Activated CD4-positive, alpha-beta T cell treated with anti-CD3 and anti-CD28 coated beads, Interleukin-2, amount 50 U/mL, for 24 hours (primary cell): ENCODE measurements at regions not wholly inside any gene's neighbourhood (a gene's known extent, or its start where the extent isn't known, plus 50 kb on each side); places are given as distances from the start of the nearest gene placed in this dataset.

Source experiments
- DNase-seq, 2 donors: peaks; one replicate each; pipeline ENCODE4 v3.0.0-alpha.2; 2020; ENCODE audit warnings: low read depth in 1 of 2, low spot score in 1 of 2

DNA sequence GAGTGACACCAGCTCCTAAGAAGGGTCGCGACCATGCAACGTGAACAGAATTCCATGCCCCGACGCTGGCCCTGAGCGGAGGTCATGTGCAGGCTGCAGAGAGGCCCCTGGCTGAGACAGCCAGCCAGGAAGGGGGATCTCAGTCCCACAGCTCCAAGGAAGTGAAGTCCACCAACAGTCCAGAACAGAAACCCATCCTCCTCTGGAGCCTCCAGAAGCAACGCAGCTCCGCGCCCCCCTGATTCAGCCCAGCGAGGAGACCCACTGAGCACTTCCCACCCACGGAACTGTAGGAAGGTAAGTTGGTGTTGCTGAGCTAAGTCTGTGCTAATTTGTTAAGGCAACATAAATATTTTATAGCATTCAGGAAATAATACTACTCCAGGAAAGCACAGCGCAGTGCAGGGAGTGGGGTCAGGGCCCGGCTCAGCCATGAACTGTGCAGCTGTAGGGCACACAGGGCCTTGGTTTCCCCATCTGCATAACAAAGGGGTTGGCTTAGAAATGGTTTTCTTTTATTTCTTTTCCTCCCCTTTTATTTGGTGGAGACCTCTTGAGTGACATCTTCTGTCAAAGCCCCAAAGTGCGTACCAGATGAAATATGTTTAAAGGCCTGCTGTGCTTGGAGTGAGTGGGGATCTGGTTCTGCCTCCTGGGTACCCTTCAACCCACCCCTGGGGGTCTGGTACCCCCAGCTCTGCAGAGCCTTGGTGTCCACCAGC is 241.1 kb upstream of the PMEPA1 start:
- DNase-seq = no peak

DNA sequence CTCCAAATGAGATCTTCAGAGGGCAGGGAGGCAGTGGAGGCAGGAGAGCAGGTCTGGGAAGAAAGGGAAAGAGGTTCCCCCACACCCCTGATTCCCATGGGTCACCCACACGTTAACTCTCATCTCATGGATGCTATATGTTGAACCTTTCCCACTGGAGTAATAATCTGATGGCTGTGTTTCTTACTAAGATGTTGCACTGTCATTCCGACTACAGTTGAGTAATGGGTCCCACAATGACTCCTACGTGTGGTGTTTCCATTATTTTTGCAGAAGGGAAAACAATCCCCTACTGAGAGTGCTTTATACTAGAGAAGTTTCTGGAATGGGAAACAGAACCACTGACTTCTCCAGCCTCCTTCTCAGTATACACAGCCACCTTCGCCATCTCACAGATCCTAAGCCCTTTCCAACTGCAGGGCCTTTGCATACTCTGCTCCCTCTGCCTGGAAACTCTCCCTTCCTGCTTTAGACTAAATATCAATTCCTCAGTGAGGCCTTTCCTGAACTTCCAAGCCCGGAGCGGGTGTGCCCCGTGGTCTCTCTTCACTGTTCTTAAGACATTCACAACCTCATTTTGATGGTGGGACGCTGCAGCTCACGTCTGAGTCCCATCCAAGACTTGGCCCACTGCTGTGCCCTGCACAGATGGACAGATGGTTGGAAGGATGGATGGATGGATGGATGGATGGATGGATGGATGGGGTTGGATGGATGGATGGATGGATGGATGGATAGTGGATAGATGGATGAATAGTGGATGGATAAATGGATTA is 238.6 kb upstream of the PMEPA1 start:
- DNase-seq = no peak

DNA sequence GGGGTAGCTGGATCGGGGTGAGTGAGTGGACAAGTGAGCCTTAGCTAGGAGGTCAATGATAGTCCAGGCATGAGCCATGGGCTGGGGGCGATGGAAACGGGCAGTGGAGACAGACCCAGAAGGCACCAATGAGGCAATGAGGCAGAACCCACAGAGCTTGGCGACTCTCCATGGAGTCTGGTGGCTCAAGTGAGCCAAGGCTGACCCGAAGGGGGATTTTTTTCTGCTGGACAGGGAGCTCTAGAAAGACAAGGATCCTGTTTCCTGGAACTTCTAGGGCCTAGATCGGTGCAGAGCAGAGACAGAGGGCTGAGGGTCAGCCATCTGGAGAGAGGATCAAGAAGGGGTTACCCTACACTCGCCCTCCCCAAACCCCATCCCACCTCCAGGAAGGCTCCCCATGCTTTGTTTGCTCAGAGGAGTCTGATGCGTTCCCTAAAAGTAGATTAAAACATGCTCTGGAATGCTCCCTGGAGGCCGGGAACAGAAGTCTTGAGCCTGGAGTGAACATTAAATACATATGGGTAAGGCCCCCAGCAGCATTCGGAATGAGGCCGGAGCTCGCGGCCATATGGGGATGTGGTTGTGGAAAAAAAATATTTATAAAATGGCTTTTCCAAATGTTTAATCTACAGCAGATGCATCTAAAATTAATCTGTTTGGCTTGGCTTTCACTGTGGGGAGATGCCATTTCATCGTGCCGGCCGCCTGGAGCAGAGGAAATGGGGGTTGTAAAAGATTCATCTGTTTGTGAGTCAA is 237.8 kb upstream of the PMEPA1 start:
- no peak for DNase-seq

DNA sequence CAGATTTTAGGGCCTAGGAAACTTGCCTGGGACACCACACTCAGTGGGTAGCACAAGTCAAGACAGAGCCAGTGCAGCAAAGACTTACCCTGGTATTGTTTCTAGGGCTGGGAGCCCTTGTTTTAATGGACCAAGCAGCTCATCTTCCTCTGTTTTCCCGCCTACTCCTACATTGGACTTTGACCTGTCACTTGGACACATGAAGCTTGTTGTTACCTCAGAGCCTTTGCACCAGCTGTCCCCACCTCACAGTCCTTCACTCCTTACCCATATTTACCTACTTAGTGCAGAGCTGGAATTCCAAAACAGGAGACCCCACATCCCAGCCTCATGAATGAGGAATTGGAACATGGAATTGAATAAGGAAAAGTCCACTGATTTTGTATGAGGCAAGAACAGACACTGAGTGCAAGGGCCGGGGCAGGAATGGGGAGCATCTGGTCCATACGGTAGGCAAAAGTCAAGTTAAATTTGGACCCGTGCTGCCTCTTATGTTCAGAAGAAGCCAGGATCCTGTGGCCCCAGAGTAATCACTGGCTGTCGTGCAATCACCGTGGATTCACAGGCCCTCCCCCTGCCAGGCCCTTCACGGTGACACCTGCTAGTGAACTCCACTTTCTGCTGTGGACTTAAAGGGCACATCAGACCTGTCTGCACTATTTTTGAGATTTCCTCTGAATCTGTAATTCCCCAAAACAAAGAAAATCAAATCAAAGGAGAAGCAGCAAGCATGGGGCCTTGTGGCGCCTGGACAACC is 236.9 kb upstream of the PMEPA1 start:
- no peak for DNase-seq

DNA sequence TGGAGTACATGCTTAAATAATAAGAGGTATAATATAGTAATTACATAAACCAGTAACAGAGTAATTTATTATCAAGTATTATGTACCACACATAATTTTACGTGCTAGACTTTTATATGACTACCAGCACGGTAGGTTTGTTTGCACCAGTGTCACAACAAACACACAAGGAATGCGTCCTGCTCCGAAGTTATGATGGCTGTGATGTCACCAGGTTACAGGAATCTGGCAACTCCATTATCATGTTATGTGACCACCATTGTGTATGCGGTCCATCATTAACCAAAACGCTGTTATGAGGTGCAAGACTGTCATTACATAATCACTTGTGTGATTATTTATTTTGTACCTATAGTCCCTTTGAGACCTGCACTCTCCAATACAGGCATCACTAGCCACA is 235.2 kb upstream of the PMEPA1 start:
- no peak for DNase-seq

DNA sequence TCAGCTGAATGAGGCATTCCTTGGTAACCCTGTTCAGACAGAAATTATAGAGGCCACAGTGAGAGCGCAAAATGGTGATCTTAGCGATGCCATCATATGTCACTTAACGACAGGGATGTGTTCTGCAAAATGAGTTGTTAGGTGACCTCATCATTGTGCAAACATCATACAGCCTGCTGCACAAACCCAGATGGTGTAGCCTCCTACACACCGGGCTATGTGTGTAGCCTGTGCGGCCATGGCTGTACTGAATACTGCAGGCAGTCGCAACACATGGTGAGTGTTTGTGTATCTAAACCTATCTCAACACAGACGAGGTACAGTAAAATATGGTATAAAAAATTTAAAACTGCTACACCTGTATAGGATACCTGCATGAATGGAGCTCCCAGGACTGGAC is 234.1 kb upstream of the PMEPA1 start:
- DNase-seq = no peak

DNA sequence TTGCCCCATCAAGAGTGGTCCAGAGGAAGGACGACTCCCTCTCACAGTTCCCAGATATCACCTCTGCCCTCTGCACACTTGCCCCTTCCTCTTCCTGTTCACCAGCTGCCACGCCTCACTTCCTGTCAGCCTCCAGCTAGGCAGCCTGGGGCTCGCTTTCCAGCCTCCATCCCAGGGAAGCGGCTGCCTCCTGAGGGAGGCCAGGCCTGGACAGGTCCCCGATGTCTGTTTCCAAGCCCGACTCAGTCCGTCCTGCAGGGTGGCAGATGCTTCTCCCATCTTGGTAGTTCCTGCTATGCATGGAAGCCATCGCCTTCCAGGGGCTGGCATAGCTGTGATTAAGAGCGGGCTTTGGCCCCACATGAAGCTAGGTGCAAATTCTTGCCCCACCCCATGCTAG is 233.5 kb upstream of the PMEPA1 start:
- DNase-seq = no peak

DNA sequence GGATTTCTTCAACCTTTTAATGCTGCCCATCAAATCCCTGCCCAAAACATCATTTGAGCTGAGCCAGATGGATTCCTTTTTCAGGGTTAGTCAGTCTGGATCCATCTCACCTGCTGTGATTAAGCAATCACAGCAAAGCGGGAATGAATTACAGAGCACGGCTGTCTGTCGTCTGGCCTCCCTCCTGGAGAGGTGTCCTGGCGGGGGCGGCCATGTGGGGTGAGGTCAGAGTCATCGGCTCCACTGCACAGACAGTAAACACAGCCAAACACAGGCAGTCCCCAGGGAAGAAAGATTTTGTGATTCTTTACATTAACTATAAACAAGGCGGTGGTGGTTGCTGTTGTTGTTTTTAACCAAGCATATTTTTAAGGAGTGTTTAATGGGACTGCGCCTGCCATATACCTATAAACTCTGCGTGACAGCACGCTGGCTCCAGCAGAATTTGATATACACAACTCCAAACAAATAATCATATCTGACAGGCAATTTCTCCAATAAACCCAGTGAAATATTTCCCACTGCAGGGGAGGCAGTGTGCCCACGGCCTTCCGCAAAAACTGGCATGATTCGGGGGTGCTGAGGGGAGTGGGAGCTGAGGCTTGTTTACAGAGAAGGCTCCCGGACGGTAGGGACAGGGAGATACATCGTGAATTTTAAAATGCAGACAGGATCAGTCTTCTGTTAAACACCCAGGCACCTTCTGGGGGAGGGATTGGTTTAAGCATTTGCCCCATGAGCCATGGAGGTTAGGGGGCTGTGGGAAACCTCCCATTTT is 232.0 kb upstream of the PMEPA1 start:
- DNase-seq = no peak

DNA sequence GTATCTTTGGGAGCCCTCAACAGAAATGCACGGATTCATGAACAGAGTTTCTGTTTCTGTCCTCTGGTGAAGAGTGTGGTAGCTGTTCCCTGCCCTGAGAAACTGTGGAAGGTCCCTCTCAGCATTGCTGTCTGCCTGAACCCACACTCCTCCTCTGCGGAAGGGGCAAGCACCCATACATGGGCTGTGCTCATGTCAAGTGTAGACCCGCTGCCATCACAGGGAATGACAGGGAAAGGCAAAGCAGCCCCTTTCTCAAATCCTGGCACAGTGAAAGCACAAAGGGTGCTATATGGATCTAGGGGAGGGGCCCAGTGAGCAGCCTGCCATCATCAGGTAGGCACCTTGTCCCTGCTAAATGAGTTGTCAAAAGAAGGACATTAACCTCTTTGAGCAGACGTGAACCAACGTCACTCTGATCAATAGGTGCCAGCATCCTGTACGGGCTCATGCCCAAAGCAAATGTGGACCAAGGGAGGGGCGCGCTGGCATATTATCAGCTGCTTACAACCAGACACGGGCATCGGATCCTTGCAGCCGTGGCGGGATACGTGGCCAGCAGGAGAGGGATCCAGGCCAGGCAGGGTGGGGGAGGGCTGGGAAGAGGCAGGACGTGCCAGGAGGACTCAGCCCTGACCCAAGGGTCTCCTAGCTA is 231.2 kb upstream of the PMEPA1 start:
- DNase-seq = no peak

DNA sequence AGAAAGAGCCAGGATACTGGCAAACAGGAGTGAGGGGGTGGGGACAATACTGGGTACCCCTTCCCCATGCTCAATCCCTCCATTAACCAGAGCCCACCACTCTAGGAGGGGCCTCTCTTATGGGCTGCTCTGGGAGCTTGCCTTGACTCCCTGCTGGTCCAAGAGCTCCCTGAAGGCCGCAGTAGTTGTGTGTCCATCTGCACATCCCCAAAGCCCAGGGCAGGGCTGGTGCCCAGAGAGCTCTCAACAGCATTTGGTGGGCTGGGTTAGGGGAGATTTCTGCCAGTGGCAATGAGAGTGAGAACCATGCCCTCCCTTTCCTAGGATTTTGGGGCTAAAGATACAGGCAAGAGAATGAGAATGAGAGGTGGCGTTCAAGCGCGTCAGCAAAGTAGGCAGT is 230.6 kb upstream of the PMEPA1 start:
- no peak for DNase-seq

DNA sequence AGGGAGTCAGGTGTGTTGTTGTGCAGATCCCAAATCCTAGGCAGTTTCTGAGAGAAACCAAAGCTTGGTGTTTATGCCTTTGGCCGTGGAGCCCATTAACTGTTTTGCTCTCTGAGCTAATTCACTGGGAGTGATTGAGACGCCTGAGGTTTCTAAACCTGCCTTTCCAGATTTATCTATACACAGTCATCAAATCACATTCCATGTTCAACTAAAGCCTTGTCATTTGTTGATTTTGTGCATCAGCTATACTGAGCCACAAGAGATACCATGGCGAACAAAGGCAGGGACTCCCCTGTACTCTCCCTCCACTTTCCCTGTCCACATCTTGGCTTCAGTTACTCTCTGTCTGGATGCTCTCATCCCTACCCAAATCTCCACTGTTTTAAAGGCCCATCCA is 229.7 kb upstream of the PMEPA1 start:
- DNase-seq = no peak

DNA sequence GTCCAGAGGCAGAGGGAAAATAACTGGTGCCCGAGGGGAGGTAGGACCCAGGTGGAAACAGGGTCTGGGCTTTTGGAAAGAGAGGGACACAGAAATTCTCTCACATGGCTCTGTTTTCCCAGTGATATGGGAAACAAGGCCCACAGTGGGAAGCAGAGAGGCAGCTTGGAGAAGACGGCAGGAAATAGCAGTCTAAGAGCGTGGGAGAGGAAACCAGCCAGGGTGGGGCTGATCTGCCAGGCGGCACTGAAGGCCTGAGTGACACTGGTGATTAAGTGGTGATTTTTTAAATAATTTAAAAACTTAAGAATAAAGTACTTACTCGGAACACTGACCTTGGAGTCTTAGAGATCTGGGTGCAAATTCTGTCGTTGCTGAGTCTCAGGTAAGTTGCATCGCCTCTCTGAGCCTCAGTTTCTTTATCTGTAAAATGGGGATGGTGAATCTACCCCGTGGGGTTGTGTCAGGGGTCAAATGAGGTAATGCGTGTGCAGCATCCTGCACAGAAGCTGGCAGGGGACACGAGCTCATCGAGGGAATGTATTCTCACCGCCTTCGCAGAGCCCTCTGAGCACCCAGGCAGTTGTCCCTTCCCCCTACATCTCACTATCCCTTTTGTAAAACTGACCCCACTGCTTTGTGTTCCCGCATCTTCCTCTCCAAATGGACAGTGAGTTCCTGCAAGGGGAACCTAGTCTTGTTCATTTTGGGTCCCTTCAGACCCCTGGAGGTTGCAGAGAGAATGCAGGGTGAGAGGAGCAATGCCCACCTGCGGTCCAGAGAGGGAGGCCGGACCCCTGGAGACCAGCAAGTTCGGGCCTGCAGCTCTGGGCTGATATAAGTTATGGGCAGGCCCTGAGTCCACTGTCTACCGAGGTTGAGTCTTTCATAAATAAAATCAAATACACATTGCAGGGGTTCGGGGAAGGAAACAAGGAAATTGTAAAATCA is 228.6 kb upstream of the PMEPA1 start:
- no peak for DNase-seq

DNA sequence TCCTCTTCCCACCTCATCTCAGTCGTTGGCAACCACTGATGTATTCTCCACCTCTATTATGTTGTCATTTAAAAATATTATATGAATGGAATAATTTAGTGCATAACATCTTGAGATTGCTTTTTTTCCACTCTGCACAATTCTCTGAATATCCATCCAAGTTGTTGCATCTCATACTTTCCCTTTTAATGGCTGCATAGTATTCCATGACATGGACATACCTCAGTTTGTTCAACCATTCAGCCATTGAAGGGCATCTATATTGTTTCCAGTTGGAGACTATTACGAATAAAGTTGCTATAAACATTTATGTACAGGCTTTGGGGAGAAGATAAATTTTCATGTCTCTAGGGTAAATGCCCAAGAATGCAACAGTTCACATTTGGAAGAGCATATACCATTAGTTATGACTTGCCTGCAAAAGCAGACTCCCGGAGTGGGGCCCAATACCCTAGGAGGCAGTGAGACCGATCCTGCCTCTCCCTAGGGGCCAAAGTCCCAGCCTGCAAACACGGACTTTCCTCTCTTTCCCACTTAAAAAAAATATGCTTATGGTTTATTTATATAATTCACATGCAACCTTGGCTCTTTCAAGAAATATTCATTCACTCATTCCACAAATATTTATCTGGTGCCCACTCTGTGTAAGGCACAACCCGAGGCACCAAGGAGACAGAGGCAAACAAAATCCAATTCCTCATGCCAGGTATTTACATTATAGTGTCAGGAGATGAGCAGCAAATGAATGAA is 227.0 kb upstream of the PMEPA1 start:
- no peak for DNase-seq

DNA sequence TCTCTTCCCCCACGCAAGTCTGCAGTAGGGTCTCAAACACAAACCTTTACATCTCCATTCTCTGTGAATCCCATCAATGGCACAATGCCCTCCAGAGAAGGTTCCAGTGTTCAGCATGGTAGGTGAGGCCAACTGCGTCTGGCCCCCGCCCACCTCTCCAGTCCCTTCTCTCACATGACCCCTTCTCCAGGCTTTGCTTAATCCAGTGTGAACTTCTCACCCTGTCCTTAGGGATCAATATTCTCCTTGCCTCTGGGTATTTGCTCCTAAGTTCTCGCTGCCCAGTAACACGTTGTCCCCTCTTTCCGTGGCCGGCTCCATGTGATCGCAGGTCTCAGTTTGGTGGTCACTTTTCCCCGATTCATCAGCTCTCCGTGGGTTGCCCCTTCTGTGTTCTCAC is 225.1 kb upstream of the PMEPA1 start:
- DNase-seq = no peak

DNA sequence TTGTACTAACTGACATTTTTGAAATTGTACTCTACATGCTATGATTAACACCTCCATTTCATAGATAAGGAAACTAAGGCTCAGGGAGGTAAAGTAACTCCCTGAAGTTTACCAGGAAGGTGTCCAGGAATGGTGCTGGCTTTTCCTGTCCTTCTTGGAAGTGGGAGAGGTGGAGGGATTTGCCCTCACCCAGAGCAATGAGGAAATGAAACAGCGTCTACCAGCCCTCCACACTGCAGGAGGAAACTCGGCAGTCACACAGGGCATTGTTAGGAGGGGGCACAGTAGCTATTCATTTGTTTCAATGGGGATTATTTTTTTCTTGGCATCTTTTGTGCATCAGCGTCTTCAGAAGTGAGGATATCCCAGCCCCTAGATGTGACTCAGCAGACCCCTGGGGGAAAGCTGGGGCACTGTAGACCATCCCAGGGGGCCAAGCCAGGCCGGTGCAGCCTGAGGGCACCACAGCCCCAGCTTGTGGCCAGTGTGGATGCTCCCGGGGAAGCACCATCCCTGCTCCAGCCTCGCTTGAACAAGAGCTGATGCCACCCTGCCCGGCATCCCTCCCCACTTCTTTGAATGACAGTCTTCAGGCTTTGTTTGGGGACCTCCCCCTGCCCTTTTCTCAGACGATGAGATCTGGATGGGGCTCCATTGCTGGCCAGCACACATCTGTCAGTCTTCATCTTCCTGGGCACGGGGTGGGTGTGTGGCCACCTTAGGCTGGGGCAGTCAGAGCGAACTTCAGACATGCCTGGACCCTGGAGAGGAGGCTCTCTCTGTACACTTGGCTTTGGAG is 224.4 kb upstream of the PMEPA1 start:
- DNase-seq = no peak

DNA sequence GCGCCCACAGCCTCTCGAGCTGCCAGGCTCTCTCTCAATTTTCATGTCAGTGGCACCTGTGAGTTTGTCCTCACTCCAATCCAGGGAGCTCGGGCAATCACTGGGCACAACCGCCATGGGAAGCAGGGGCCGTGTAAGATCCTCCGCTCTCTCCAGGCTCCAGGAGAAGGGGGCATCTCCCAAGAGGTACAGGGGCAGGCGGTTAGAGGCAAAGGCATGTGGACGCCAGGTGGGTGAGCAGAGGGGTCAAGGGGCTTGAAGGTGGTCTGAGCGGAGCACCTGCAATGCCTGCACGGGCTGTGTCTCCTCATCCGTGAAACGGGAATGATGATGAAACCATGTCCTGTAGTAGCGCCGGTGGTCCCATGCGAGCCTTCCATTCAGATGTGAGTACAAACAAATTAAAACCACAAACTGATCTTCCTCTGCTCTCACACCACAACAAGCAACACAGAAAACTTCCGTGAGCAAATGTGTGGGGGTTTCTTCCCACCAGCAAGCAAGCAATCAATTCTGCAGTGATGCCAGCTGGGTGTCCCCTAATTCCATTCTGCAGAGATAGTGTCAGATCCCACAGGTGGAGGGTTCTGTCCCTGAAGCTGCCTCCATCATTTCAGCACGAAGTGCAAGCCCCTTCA is 222.5 kb upstream of the PMEPA1 start:
- no peak for DNase-seq

DNA sequence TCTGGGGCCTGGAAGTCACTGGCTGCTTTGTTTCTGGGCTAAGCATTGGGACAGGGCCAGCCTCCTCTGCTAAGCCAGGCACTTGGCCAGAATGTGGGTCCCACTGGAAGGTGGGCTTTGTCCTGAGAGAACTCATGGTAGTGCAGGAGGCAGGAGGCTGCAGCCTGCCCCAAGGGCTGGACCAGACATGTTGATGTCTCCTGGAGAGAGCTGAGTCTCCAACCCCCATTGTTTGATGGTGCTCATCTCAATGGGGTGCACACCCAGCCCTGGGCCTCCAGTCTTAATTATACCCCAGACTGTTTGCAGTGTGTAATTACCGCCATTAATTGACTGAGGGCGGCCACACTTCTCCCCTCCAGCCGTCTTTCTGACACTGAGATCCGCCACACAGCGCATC is 220.5 kb upstream of the PMEPA1 start:
- no peak for DNase-seq
